ENCODE measurements at regions not wholly inside any gene's neighbourhood (a gene's known extent, or its start where the extent isn't known, plus 50 kb on each side); places are given as distances from the start of the nearest gene placed in this dataset.

GRCh38 chr3:187949093-187949820 lies 204.0 kb upstream of the BCL6 start:
- H3K27ac ChIP-seq (ENCODE audit: low read depth, low read length) = no peak overlapping the region
- H3K9me2 ChIP-seq (ENCODE audit: insufficient read depth) = no peaks in the 10 kb centered on the region
- DNase-seq (ENCODE audit: low read depth, low spot score) = no peak
- no peaks in the 10 kb centered on the region for H3K9me3 ChIP-seq (ENCODE audit: control insufficient read depth in 1 of 2, insufficient read depth in 1 of 2, low read depth in 1 of 2, low read length in 2 of 2)
- no peaks in the 10 kb centered on the region for H3K4me1 ChIP-seq (ENCODE audit: control insufficient read depth in 1 of 2, insufficient read depth in 2 of 2, low read length in 2 of 2)
- no peaks in the 10 kb centered on the region for H4K20me1 ChIP-seq (ENCODE audit: insufficient read depth)
- no peaks in the 10 kb centered on the region for H3K36me3 ChIP-seq (ENCODE audit: control insufficient read depth in 1 of 2, insufficient read depth in 2 of 2, low read length in 2 of 2)
- intact Hi-C loops (cut with micrococcal nuclease) = no loop called here
- ChIA-PET CTCF (no interaction called here), RAD21 (ENCODE audit: low non-redundant PET in 1 of 2, low total read pairs in 2 of 2, uncharacterized antibody in 2 of 2, unreplicated experiment in 2 of 2) (no interaction called here), POLR2A (no interaction called here)
- H2AFZ ChIP-seq (ENCODE audit: low read depth, low read length, poor library complexity, severe bottlenecking) = no peak overlapping the region
- no peak overlapping the region for H3K4me2 ChIP-seq (ENCODE audit: low read length)
- no TSS peak for BruUV-seq (replicated peaks)
- no peaks in the 10 kb centered on the region for H3K79me2 ChIP-seq (ENCODE audit: insufficient read depth, low read length)
- H3K9ac ChIP-seq (ENCODE audit: low read length) = no peak overlapping the region
- H3K27me3 ChIP-seq (ENCODE audit: insufficient read depth, low read length) = no peaks in the 10 kb centered on the region; the same call in 1 of the 2 replicates
- no peak for ATAC-seq
- TF ChIP-seq SP1 (IDR thresholded peaks at IDR 0.05; ENCODE audit: low read depth) (no peak), TCF7L2 (IDR thresholded peaks at IDR 0.05; ENCODE audit: borderline replicate concordance, extremely low read depth, insufficient read depth, insufficient read length) (no peak), ZFX (IDR thresholded peaks at IDR 0.05) (no peak), CBX3 (IDR thresholded peaks at IDR 0.05; ENCODE audit: low read depth) (no peak), ELF1 (IDR thresholded peaks at IDR 0.05; ENCODE audit: borderline replicate concordance, low read depth) (no peak), YY1 (IDR thresholded peaks at IDR 0.05; ENCODE audit: extremely low read depth, insufficient replicate concordance, low read depth, low read length) (no peak), POLR2A (IDR thresholded peaks at IDR 0.05; ENCODE audit: borderline replicate concordance, extremely low read depth, insufficient read depth, insufficient read length) (no peak), EZH2 (IDR thresholded peaks at IDR 0.05) (no peak), EGR1 (IDR thresholded peaks at IDR 0.05; ENCODE audit: low read depth) (no peak), ZBTB33 (IDR thresholded peaks at IDR 0.05; ENCODE audit: extremely low read depth, insufficient replicate concordance, low read length) (no peak), RAD21 (IDR thresholded peaks at IDR 0.05; ENCODE audit: low read depth) (no peak), SRF (IDR thresholded peaks at IDR 0.05; ENCODE audit: low read depth) (no peak), JUND (IDR thresholded peaks at IDR 0.05) (no peak), SIN3A (IDR thresholded peaks at IDR 0.05; ENCODE audit: low read depth) (no peak), REST (IDR thresholded peaks at IDR 0.05; ENCODE audit: low read depth) (no peak), ATF3 (IDR thresholded peaks at IDR 0.05) (no peak), FOSL1 (IDR thresholded peaks at IDR 0.05; ENCODE audit: low read depth) (no peak), CTCF (IDR thresholded peaks at IDR 0.05 in 2 of 3, conservative IDR thresholded peaks at IDR 0.05 in 1 of 3; ENCODE audit: borderline replicate concordance in 1 of 3, insufficient read depth in 1 of 3, low read depth in 2 of 3, low read length in 2 of 3) (no peak), EZH2phosphoT487 (IDR thresholded peaks at IDR 0.05; ENCODE audit: borderline replicate concordance) (no peak), POLR2AphosphoS5 (IDR thresholded peaks at IDR 0.05; ENCODE audit: low read depth, low read length) (no peak)
- H3K4me3 ChIP-seq (replicated peaks in 1 of 2; ENCODE audit: low read depth in 1 of 2, low read length in 2 of 2) = no peak overlapping the region

Measured in HCT116 (cell line).